PC-9 (cell line): ENCODE measurements at regions not wholly inside any gene's neighbourhood (a gene's known extent, or its start where the extent isn't known, plus 50 kb on each side); places are given as distances from the start of the nearest gene placed in this dataset.

Experiments
- BruUV-seq: library from RNA; stranded (reverse); fragments of 400-500 nt; replicated peaks from 2 replicates; lab custom pipeline; 2021; lab: Mats Ljungman, UMichigan
- CTCF ChIA-PET: fragments of 300-600 bp; sonication (Branson Sonifier 250); formaldehyde crosslinking; loops from one replicate; lab custom pipeline; 2022; ENCODE audit warnings: antibody characterized with exemption; lab: Charles Lee
- POLR2A ChIA-PET: fragments of 300-600 bp; sonication (Branson Sonifier 250); formaldehyde crosslinking; loops from one replicate; lab custom pipeline; 2022; ENCODE audit warnings: antibody characterized with exemption; ENCODE audit not compliant: unreplicated experiment; lab: Charles Lee
- DNase-seq, 2 experiments: peaks; one replicate each; pipeline versions ENCODE4 v3.0.0 to v3.0.0-alpha.2; 2015 to 2022; ENCODE audit warnings: mixed read lengths in 1 of 2
- H2AFZ ChIP-seq: fragments of 200-600 bp; sonication (generic); 2 replicates; pipeline ENCODE4 v1.8.1; 2017; ENCODE audit warnings: antibody characterized with exemption
- H3F3A ChIP-seq: fragments of 200-600 bp; sonication (generic); 2 replicates; pipeline ENCODE4 v1.8.1; 2017; ENCODE audit warnings: antibody characterized with exemption, mild to moderate bottlenecking, low read depth; ENCODE audit not compliant: insufficient read depth
- H3K27ac ChIP-seq: fragments of 200-600 bp; sonication (generic); 2 replicates; pipeline ENCODE4 v1.6.1; 2016; ENCODE audit warnings: mixed run types
- H3K27me3 ChIP-seq: fragments of 200-600 bp; sonication (generic); 2 replicates; pipeline ENCODE4 v1.6.1; 2016; ENCODE audit warnings: low read depth, mixed run types; ENCODE audit not compliant: insufficient read depth
- H3K36me3 ChIP-seq: fragments of 200-600 bp; sonication (generic); 2 replicates; pipeline ENCODE4 v1.6.1; 2016; ENCODE audit warnings: low read depth, mixed run types
- H3K4me1 ChIP-seq: fragments of 200-600 bp; sonication (generic); replicated peaks from 2 replicates; pipeline ENCODE4 v1.6.1; 2016; ENCODE audit warnings: mixed run types; ENCODE audit not compliant: insufficient read depth
- H3K4me2 ChIP-seq: fragments of 200-600 bp; sonication (generic); 2 replicates; pipeline ENCODE4 v1.6.1; 2017; ENCODE audit warnings: mixed run types
- H3K4me3 ChIP-seq: fragments of 200-600 bp; sonication (generic); 2 replicates; pipeline ENCODE4 v1.6.1; 2016; ENCODE audit warnings: mixed run types
- H3K79me2 ChIP-seq: fragments of 200-600 bp; sonication (generic); 2 replicates; pipeline ENCODE4 v1.6.1; 2017; ENCODE audit warnings: low read depth, mixed run types
- H3K9me2 ChIP-seq: fragments of 200-600 bp; sonication (generic); 2 replicates; pipeline ENCODE4 v1.8.1; 2017; ENCODE audit warnings: mild to moderate bottlenecking; ENCODE audit not compliant: insufficient read depth
- H3K9me3 ChIP-seq: fragments of 200-600 bp; sonication (generic); 2 replicates; pipeline ENCODE4 v1.8.1; 2016; ENCODE audit warnings: low read depth; ENCODE audit not compliant: insufficient read depth
- H4K20me1 ChIP-seq: fragments of 200-600 bp; sonication (generic); 2 replicates; pipeline ENCODE4 v1.8.1; 2017; ENCODE audit not compliant: insufficient read depth
- EZH2 ChIP-seq: fragments of 200-600 bp; sonication (generic); IDR thresholded peaks from 2 replicates; pipeline ENCODE4 v1.8.0; 2017; ENCODE audit warnings: antibody characterized with exemption, low read depth
- intact Hi-C: fragments of 100-400 bp; cut with micrococcal nuclease; formaldehyde crosslinking; loops from one replicate; pipeline ENCODE4 v1.10.0; 2022; ENCODE audit not compliant: unreplicated experiment
- TF ChIP-seq, protein P1 (sequence below): fragments of 200-600 bp; sonication (generic); conservative IDR thresholded peaks from 2 replicates; pipeline ENCODE4 v1.6.1; 2017; ENCODE audit warnings: mixed run types, antibody characterized with exemption, mild to moderate bottlenecking, moderate library complexity

GRCh38 chr2:9086465-9086864 lies 83.0 kb upstream of the MBOAT2 start:
- Histone ChIP-seq H3K27me3 (no peaks in the 10 kb centered on the region), H3K9me2 (no peaks in the 10 kb centered on the region), H3K9me3 (no peaks in the 10 kb centered on the region), H3K79me2 (no peaks in the 10 kb centered on the region), H2AFZ (no peak overlapping the region), H3K36me3 (no peaks in the 10 kb centered on the region), H3K4me1 (peaks cover 14% of the 10 kb centered on the region), H3F3A (no peaks in the 10 kb centered on the region; the same call in 1 of the 2 replicates), H4K20me1 (no peaks in the 10 kb centered on the region), H3K4me3 (no peak overlapping the region), H3K27ac (no peak overlapping the region), H3K4me2 (no peak overlapping the region)
- CTCF ChIA-PET: no interaction called here
- DNase-seq: peak in 1 of 2 experiments; percentile 24
- BruUV-seq: no TSS peak
- POLR2A ChIA-PET: interaction anchor here (0.7 kb wide), 1 partner anchor 11 kb away, joined by 4 read pairs; no protein-coding TSS in a partner anchor
- TF ChIP-seq, protein P1, sequence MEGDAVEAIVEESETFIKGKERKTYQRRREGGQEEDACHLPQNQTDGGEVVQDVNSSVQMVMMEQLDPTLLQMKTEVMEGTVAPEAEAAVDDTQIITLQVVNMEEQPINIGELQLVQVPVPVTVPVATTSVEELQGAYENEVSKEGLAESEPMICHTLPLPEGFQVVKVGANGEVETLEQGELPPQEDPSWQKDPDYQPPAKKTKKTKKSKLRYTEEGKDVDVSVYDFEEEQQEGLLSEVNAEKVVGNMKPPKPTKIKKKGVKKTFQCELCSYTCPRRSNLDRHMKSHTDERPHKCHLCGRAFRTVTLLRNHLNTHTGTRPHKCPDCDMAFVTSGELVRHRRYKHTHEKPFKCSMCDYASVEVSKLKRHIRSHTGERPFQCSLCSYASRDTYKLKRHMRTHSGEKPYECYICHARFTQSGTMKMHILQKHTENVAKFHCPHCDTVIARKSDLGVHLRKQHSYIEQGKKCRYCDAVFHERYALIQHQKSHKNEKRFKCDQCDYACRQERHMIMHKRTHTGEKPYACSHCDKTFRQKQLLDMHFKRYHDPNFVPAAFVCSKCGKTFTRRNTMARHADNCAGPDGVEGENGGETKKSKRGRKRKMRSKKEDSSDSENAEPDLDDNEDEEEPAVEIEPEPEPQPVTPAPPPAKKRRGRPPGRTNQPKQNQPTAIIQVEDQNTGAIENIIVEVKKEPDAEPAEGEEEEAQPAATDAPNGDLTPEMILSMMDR: no peak
- no peak for TF ChIP-seq EZH2
- intact Hi-C loops: no loop called here

- H3K4me3 ChIP-seq: no peak overlapping the region
- peaks cover 14% of the 10 kb centered on the region for H3K4me1 ChIP-seq
- TF ChIP-seq, protein P1: no peak
- TF ChIP-seq EZH2: no peak
- H3K79me2 ChIP-seq: no peaks in the 10 kb centered on the region
- no peaks in the 10 kb centered on the region for H3K9me3 ChIP-seq
- no peaks in the 10 kb centered on the region; the same call in 1 of the 2 replicates for H3F3A ChIP-seq
- H3K4me2 ChIP-seq: no peak overlapping the region
- POLR2A ChIA-PET: no interaction called here
- H3K36me3 ChIP-seq: no peaks in the 10 kb centered on the region
- H3K9me2 ChIP-seq: no peaks in the 10 kb centered on the region
- CTCF ChIA-PET: no interaction called here
- intact Hi-C loops: no loop called here
- H4K20me1 ChIP-seq: no peaks in the 10 kb centered on the region
- no peak for DNase-seq
- H2AFZ ChIP-seq: no peak overlapping the region
- BruUV-seq: no TSS peak
- no peaks in the 10 kb centered on the region for H3K27me3 ChIP-seq
- H3K27ac ChIP-seq: no peak overlapping the region
Measured at GRCh38 chr2:9085353-9085752, 81.9 kb upstream of the MBOAT2 start.

DNA sequence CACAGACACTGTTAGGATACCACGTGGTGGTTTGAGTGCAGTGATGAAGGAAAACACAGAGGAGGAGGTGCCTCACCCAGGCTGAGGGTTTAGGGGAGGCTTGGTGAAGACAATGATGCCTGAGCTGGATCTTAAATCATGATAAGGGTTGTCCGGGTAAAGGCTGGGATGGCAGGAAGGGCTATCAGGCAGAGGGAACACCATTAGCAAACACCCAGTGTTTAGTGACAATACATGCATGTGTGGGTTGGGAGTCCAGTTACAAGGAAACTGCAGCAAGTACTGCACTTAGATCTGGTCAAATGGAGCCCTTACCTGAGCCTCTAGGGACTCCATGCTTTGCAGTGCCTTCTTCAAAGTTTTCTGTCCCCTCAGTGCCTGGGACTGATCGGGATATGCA lies 79.8 kb upstream of the MBOAT2 start:
- no peaks in the 10 kb centered on the region for H3K9me2 ChIP-seq
- H3K9me3 ChIP-seq: no peaks in the 10 kb centered on the region
- DNase-seq: no peak
- intact Hi-C loops: no loop called here
- no peaks in the 10 kb centered on the region for H3K36me3 ChIP-seq
- H3K4me1 ChIP-seq: peaks cover 14% of the 10 kb centered on the region
- CTCF ChIA-PET: no interaction called here
- H2AFZ ChIP-seq: no peak overlapping the region
- no peaks in the 10 kb centered on the region for H3K79me2 ChIP-seq
- no peak overlapping the region for H3K4me3 ChIP-seq
- no peak overlapping the region for H3K27ac ChIP-seq
- no peaks in the 10 kb centered on the region for H3K27me3 ChIP-seq
- H4K20me1 ChIP-seq: no peaks in the 10 kb centered on the region
- TF ChIP-seq, protein P1: no peak
- TF ChIP-seq EZH2: no peak
- POLR2A ChIA-PET: no interaction called here
- no TSS peak for BruUV-seq
- H3K4me2 ChIP-seq: no peak overlapping the region
- no peaks in the 10 kb centered on the region; the same call in 1 of the 2 replicates for H3F3A ChIP-seq
